ENCODE measurements at regions not wholly inside any gene's neighbourhood (a gene's known extent, or its start where the extent isn't known, plus 50 kb on each side); places are given as distances from the start of the nearest gene placed in this dataset.

GRCh38 chr10:78410046-78410965 lies 376.6 kb downstream of the RPS24 start:
- DNase-seq (ENCODE audit: insufficient read length, low spot score), result no peak
- FAIRE-seq, result no peak
- no peak for TF ChIP-seq CTCF (IDR thresholded peaks at IDR 0.05; ENCODE audit: insufficient read depth, missing control alignments)

- DNase-seq (ENCODE audit: insufficient read length, low spot score) (no peak), FAIRE-seq (no peak)
- no peak for TF ChIP-seq CTCF (IDR thresholded peaks at IDR 0.05; ENCODE audit: insufficient read depth, missing control alignments)
Measured at GRCh38 chr10:78411716-78412115, 378.1 kb downstream of the RPS24 start.

GRCh38 chr10:78412605-78413004 lies 378.9 kb downstream of the RPS24 start:
- no peak for TF ChIP-seq CTCF (IDR thresholded peaks at IDR 0.05; ENCODE audit: insufficient read depth, missing control alignments)
- no peak for FAIRE-seq
- DNase-seq (ENCODE audit: insufficient read length, low spot score), result no peak

GRCh38 chr10:78413076-78414055 lies 379.7 kb downstream of the RPS24 start:
- FAIRE-seq, result no peak
- DNase-seq (ENCODE audit: insufficient read length, low spot score), result no peak
- TF ChIP-seq CTCF (IDR thresholded peaks at IDR 0.05; ENCODE audit: insufficient read depth, missing control alignments), result no peak

GRCh38 chr10:78414380-78414779 lies 380.7 kb downstream of the RPS24 start:
- TF ChIP-seq CTCF (IDR thresholded peaks at IDR 0.05; ENCODE audit: insufficient read depth, missing control alignments), result no peak
- DNase-seq (ENCODE audit: insufficient read length, low spot score) (no peak), FAIRE-seq (no peak)

GRCh38 chr10:78415111-78415510 lies 381.4 kb downstream of the RPS24 start:
- FAIRE-seq (no peak), DNase-seq (ENCODE audit: insufficient read length, low spot score) (no peak)
- no peak for TF ChIP-seq CTCF (IDR thresholded peaks at IDR 0.05; ENCODE audit: insufficient read depth, missing control alignments)

All from D721Med (cell line).